Liver (tissue), 8 donors: ENCODE measurements at regions not wholly inside any gene's neighbourhood (a gene's known extent, or its start where the extent isn't known, plus 50 kb on each side); places are given as distances from the start of the nearest gene placed in this dataset.

Source experiments
- DNase-seq: peaks from one replicate; pipeline ENCODE4 v3.0.0-alpha.2; 2017; ENCODE audit warnings: low spot score
- H3K27ac ChIP-seq, 2 donors: one replicate each; pipeline ENCODE4 v1.7.0; 2013; ENCODE audit warnings: inconsistent platforms in 2 of 2, low read length in 2 of 2, control low read depth in 1 of 2, low read depth in 1 of 2, mild to moderate bottlenecking in 1 of 2
- H3K27me3 ChIP-seq, 4 donors: one replicate each; pipeline versions ENCODE4 v1.6.1 to v1.7.0; 2013; ENCODE audit warnings: low read length in 3 of 4, inconsistent platforms in 1 of 4, mild to moderate bottlenecking in 1 of 4, moderate library complexity in 1 of 4; ENCODE audit not compliant: control insufficient read depth in 4 of 4, insufficient read depth in 4 of 4
- H3K36me3 ChIP-seq, 4 donors: one replicate each; pipeline versions ENCODE4 v1.6.1 to v1.7.0; 2013; ENCODE audit warnings: low read length in 3 of 4, mild to moderate bottlenecking in 3 of 4, low read depth in 1 of 4, moderate library complexity in 1 of 4; ENCODE audit not compliant: control insufficient read depth in 4 of 4, insufficient read depth in 3 of 4
- H3K4me1 ChIP-seq, 4 donors: one replicate each; pipeline versions ENCODE4 v1.6.1 to v1.7.0; 2013; ENCODE audit warnings: low read length in 3 of 4, mild to moderate bottlenecking in 3 of 4, moderate library complexity in 1 of 4; ENCODE audit not compliant: control insufficient read depth in 4 of 4, insufficient read depth in 4 of 4
- H3K4me3 ChIP-seq, 3 donors: one replicate each; pipeline versions ENCODE4 v1.6.1 to v1.7.0; 2013; ENCODE audit warnings: low read length in 3 of 3, control low read depth in 1 of 3, low read depth in 1 of 3, mild to moderate bottlenecking in 1 of 3
- H3K9ac ChIP-seq, 2 donors: one replicate each; pipeline ENCODE4 v1.7.0; 2013; ENCODE audit warnings: low read length in 2 of 2, mild to moderate bottlenecking in 2 of 2, moderate library complexity in 2 of 2, control low read depth in 1 of 2, low read depth in 1 of 2
- H3K9me3 ChIP-seq, 4 donors: one replicate each; pipeline versions ENCODE4 v1.6.1 to v1.7.0; 2013; ENCODE audit warnings: low read length in 3 of 4; ENCODE audit not compliant: control insufficient read depth in 4 of 4
- EGR1 ChIP-seq, 2 donors: IDR thresholded peaks; 2 replicates each; pipeline ENCODE4 v1.6.1; 2016 to 2018; ENCODE audit warnings: antibody characterized with exemption in 2 of 2, low read depth in 2 of 2
- FOXA1 ChIP-seq: IDR thresholded peaks from 2 replicates; pipeline ENCODE4 v1.6.1; 2016; ENCODE audit warnings: antibody characterized with exemption
- FOXA2 ChIP-seq: IDR thresholded peaks from 2 replicates; pipeline ENCODE4 v1.6.1; 2016; ENCODE audit warnings: antibody characterized with exemption
- GABPA ChIP-seq, 2 donors: IDR thresholded peaks in 1 of 2; conservative IDR thresholded peaks in 1 of 2; 2 replicates each; pipeline ENCODE4 v1.6.1; 2016; ENCODE audit warnings: antibody characterized with exemption in 2 of 2, mild to moderate bottlenecking in 1 of 2, moderate library complexity in 1 of 2
- HNF4A ChIP-seq, 2 donors: conservative IDR thresholded peaks; 2 replicates each; pipeline ENCODE4 v1.6.1; 2016; ENCODE audit warnings: antibody characterized with exemption in 2 of 2, mild to moderate bottlenecking in 2 of 2
- JUND ChIP-seq, 2 donors: IDR thresholded peaks; 2 replicates each; pipeline ENCODE4 v1.6.1; 2016; ENCODE audit warnings: antibody characterized with exemption in 2 of 2
- MAX ChIP-seq: IDR thresholded peaks from 2 replicates; pipeline ENCODE4 v1.6.1; 2016; ENCODE audit warnings: antibody characterized with exemption
- NR2F2 ChIP-seq: IDR thresholded peaks from 2 replicates; pipeline ENCODE4 v1.6.1; 2016; ENCODE audit warnings: antibody characterized with exemption
- RAD21 ChIP-seq, 2 donors: IDR thresholded peaks; 2 replicates each; pipeline ENCODE4 v1.6.1; 2016; ENCODE audit warnings: antibody characterized with exemption in 2 of 2, mild to moderate bottlenecking in 2 of 2
- REST ChIP-seq: IDR thresholded peaks from 2 replicates; pipeline ENCODE4 v1.6.1; 2016; ENCODE audit warnings: antibody characterized with exemption, mild to moderate bottlenecking
- RXRA ChIP-seq, 2 donors: IDR thresholded peaks; 2 replicates each; pipeline ENCODE4 v1.6.1; 2017 to 2018; ENCODE audit warnings: antibody characterized with exemption in 2 of 2, mild to moderate bottlenecking in 1 of 2
- SP1 ChIP-seq: IDR thresholded peaks from 2 replicates; pipeline ENCODE4 v1.6.1; 2018; ENCODE audit warnings: antibody characterized with exemption, mild to moderate bottlenecking
- TAF1 ChIP-seq: conservative IDR thresholded peaks from 2 replicates; pipeline ENCODE4 v1.6.1; 2016; ENCODE audit warnings: antibody characterized with exemption, mild to moderate bottlenecking
- YY1 ChIP-seq: IDR thresholded peaks from 2 replicates; pipeline ENCODE4 v1.6.1; 2016; ENCODE audit warnings: antibody characterized with exemption, mild to moderate bottlenecking
- WGBS: extraction: QIAGEN DNeasy Blood & Tissue Kit; methylation state at CpG from one replicate; pipeline ENCODE4 v1.1.7; 2013; 5-methylcytosine and 5-hydroxymethylcytosine counted together
- TF ChIP-seq, protein P1 (sequence below): fragments of 150-350 bp; IDR thresholded peaks from 2 replicates; pipeline ENCODE4 v1.5.1; 2017; ENCODE audit warnings: improper control_type of control experiment, low read depth, low read length; ENCODE audit not compliant: missing input control
- donor health status: healthy.
- donor health status: healthy.
- donor health status: healthy.
- donor health status: healthy.
- donor health status: healthy.

- TF ChIP-seq FOXA2 (no peak), NR2F2 (no peak), YY1 (no peak), RXRA (IDR thresholded peaks at IDR 0.05) (peak in 1 of 2 donors; percentile 13)
Measured at GRCh38 chr5:52731274-52732027, 56.3 kb upstream of the ITGA1 start (continued).

DNA sequence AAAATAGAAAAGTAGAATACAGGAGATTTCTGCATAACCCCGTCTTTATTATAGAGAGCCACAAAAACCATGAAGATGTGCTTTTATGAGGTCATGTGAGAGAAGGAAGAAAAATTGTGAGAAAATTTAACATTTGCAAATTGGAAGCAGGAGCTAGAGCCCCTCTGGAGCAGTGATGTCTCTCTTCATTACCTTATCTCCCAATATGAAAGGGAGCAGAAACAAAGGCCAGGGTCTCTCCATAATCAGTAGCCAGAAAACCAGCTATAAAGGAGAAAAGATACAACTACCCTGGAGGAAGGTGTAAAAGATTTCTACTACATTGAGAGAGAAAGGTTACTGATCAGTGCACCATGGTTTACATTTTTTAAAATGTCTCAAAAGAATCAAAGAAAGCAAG lies 53.2 kb upstream of the ITGA1 start:
- H3K36me3 ChIP-seq: no peaks in the 10 kb centered on the region
- H3K27ac ChIP-seq: no peak overlapping the region
- H3K27me3 ChIP-seq: no peaks in the 10 kb centered on the region
- TF ChIP-seq TAF1 (no peak), RXRA (IDR thresholded peaks at IDR 0.05) (no peak), REST (no peak)
- DNase-seq: no peak
- no peaks in the 10 kb centered on the region for H3K9me3 ChIP-seq
- peaks cover 3 to 5% (median 4%) of the 10 kb centered on the region in 4 donors for H3K4me1 ChIP-seq
- H3K4me3 ChIP-seq: no peak overlapping the region
- H3K9ac ChIP-seq: no peak overlapping the region
- 98% methylated on average over 1 of the region's 1 CpG for WGBS

- Histone ChIP-seq H3K36me3 (no peaks in the 10 kb centered on the region), H3K4me3 (no peak overlapping the region), H3K9me3 (no peaks in the 10 kb centered on the region), H3K27ac (no peak overlapping the region), H3K4me1 (peaks cover 3 to 5% (median 4%) of the 10 kb centered on the region in 4 donors), H3K9ac (no peak overlapping the region), H3K27me3 (no peaks in the 10 kb centered on the region)
- WGBS: 89% methylated on average over 4 of the region's 4 CpGs
- DNase-seq: no peak
- TF ChIP-seq NR2F2 (no peak), FOXA1 (no peak), RAD21 (IDR thresholded peaks at IDR 0.05) (no peak), SP1 (no peak), TAF1 (no peak), REST (no peak), MAX (no peak), GABPA (IDR thresholded peaks at IDR 0.05 in 1 of 2, conservative IDR thresholded peaks at IDR 0.05 in 1 of 2) (no peak), EGR1 (IDR thresholded peaks at IDR 0.05; ENCODE audit: low read depth in 2 of 2) (no peak), YY1 (no peak), RXRA (IDR thresholded peaks at IDR 0.05) (no peak), HNF4A (conservative IDR thresholded peaks at IDR 0.05) (no peak), FOXA2 (no peak), JUND (IDR thresholded peaks at IDR 0.05) (no peak)
- TF ChIP-seq, protein P1, sequence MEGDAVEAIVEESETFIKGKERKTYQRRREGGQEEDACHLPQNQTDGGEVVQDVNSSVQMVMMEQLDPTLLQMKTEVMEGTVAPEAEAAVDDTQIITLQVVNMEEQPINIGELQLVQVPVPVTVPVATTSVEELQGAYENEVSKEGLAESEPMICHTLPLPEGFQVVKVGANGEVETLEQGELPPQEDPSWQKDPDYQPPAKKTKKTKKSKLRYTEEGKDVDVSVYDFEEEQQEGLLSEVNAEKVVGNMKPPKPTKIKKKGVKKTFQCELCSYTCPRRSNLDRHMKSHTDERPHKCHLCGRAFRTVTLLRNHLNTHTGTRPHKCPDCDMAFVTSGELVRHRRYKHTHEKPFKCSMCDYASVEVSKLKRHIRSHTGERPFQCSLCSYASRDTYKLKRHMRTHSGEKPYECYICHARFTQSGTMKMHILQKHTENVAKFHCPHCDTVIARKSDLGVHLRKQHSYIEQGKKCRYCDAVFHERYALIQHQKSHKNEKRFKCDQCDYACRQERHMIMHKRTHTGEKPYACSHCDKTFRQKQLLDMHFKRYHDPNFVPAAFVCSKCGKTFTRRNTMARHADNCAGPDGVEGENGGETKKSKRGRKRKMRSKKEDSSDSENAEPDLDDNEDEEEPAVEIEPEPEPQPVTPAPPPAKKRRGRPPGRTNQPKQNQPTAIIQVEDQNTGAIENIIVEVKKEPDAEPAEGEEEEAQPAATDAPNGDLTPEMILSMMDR: no peak
Measured at GRCh38 chr5:52735139-52735538, 52.6 kb upstream of the ITGA1 start.
